NCI-H1436 treated with DMSO at 0.1 percent for 48 hours (cell line): ENCODE measurements at regions not wholly inside any gene's neighbourhood (a gene's known extent, or its start where the extent isn't known, plus 50 kb on each side); places are given as distances from the start of the nearest gene placed in this dataset.

Experiments
- DNase-seq: peaks from one replicate; lab custom pipeline; 2025; lab: John Stamatoyannopoulos, UW

DNA sequence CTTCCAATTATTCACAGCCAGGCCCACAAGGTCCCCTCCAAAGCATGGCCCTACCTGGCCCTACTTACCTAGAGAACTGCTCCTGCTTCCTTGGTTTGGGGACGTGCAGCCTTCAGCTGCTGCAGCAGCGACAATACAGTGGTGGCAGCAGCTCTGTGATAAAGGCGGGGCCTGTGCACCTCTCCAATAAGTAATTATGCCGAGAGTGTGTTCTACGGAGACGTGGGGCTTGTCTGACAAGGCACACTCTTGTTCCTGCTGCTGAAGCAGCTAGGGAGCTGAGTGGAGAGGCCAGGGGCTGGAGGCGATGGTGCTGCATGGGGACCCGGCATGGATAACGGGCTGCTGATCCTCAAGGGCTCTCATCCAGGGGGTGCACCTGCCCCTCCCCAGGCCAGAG, 98.0 kb upstream of the THY1 start:
- DNase-seq = peak; percentile 62

DNA sequence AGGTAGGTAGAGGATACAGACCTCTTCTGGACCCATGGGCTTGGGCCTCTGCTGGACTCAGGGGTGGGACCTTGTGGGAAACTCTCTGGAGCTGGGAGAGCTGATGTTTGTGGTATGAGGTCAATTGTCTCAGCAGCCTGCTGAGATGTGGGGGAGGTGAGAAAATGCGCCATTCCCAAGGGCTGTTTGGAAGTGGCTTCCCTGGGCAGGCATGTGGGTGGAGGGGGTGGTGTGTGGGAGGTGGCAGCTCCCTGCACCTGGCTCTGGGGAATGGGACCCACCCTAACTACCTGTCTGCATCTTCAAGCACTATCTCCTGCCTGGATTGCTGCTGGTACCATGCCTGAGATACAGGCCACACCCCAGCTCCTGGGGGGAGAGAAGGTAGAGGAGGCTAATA, 97.4 kb upstream of the THY1 start:
- no peak for DNase-seq

DNA sequence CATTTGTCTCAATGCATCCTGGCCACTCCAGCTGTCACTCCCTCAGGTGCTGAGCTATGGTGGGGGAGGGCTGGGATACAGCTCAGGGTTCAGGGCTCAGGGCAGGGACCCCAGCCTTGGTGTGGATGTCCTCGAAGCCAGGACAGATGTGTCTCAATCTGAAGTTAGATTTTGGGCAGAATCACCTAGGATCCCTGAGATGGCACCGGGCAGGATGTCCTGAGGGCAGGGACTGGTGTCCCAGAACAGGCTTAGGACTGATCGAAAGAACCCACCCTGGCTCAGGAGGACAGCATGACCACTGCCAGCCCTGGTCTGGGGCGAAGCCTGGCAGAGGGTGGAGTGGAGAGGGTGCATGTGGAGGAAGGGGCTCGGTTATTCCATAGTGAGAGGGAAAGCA, 96.8 kb upstream of the THY1 start:
- DNase-seq = no peak

DNA sequence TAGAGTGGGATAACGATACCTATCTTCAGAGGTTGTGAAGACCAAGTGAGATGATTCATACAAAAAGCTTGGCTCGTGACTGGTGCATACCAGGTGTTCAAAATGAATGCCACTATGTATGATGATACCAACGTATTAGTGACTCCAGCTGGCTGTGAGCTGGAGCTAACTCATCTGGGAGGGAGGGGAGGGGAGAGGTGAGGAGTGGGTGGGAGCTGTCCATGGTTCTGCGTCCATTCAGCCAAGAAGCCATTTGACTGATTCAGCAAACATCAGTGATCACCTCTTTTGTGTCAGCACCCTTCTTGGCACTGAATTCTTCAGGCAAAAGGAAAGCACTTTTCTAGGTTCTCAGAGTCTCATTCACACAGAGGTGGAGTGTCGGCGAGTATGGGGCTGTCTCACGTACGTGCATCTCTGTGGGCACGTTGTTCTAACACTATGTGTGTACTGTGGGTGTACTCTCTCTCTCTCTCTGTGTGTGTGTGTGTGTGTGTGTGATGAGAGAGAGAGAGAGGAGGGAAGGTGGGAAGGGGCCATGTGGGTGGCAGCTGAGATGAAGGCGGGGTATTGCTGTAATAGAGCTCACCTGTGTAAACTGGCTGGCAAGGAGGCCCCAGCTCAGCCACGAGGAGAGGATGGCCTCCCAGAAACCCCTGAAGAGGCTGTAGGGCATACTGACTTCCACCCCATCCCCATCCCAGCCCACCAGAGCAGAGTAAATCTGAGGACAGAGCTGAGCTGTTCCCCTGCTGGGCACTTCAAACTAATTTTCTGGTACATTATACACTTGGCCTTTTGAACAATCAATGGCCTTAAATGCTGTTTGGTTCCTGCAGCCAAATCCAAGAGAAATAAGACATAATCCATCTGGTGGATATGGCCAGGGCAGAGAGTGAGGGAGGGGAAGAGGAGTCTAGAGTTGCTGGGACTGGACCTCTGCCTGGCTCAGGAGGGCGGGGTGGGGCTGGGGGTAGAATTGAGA, 96.1 kb upstream of the THY1 start:
- DNase-seq = no peak

DNA sequence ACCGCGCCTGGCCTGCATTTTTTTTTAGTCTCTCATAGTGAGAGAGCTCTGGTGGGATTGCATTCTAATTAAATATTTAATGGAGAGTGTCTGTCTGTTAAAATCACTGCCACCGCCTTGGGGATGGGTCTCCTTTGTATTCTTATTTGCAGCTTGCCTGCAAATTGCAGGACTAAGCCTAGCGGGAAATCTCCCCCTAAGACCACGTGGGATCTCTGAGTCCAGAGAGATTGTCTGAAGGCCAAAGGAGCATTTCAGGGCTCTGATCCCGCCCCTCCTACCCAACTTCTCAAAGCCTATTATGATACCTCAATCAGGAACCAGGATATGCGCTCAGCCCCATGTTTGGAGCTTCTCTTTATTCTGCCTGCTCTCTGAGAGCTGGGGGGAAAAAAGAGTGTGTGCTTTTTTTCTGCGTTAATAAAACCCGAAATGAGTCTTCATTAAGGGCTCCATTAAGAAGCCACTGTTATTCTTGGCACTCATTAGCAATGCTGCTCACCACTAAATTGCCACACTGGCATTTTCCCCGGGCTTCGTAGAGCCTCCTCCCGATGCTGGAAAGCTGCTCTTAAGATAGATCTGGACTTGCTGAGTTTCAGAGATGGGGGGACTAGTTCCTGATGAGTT, 92.9 kb upstream of the THY1 start:
- no peak for DNase-seq

DNA sequence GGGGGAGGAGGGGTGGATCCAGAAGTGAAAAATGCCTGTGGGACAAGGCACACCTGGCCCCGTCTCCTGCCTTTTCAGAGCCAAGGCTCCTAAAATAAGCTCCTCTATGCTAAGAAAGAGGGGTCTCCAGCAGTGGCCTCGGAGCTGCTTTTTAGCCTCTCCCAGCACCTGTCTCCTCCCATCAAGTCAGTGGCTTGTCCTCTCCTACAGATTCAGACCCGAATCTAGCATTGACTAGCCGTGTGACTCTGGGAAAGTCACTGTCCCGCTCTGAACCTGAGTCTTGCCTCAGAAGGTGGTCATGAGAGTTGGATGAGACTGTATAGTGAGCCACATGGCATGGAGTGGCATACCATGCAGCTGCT, 90.8 kb upstream of the THY1 start:
- DNase-seq = no peak

DNA sequence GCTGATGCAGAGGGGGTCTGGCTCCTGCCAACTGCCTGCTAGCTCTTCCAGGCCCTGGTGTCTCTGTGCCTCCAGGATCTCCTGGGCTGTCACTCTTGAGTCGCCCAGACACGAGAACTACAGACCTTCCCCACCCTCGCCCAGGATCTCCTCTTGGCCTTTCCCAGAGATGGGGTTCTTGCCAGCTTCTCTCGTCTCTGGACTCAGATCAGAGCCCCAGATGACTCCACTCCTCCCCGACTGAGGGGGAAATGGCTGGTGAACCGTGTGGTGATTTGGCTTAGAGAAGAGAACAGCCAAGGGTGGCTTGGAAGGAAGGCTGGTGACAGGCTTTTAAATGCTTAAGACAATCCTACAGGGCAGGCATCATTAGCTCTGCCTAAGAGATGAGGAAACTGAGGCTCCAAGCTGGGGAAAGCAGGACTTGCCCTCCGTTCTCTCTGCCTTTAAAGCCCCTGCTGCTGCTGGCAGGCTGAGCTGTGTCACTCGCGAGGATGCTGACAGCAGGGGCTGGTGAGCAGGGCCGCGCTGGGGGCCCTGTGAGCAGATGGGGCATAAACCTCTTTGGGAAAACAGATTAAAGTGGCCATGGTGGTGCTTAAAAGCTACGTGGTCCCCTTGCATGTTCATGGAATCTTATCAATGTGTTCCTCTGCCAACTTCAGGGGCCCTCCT, 90.3 kb upstream of the THY1 start:
- DNase-seq = no peak

DNA sequence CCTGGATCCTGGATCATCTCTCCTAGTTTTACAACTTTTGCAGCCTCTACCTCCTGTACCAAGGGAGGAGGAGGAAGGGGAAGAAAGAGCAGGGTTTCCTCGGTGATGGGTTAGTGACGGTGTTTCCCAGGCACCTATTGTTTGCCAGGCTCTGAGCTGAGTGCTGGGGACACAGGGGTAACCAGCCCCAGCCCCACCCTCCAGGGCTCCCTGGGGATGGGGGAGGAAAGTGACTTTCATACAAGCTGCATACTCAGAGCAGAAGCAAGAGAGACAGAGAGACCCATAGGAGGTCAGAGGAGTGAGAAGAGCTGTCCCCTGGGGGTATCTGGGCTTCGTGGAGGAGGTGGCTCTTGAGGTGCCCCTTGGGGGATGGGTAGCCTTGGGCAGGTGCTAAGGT, 89.4 kb upstream of the THY1 start:
- DNase-seq = peak; percentile 50

DNA sequence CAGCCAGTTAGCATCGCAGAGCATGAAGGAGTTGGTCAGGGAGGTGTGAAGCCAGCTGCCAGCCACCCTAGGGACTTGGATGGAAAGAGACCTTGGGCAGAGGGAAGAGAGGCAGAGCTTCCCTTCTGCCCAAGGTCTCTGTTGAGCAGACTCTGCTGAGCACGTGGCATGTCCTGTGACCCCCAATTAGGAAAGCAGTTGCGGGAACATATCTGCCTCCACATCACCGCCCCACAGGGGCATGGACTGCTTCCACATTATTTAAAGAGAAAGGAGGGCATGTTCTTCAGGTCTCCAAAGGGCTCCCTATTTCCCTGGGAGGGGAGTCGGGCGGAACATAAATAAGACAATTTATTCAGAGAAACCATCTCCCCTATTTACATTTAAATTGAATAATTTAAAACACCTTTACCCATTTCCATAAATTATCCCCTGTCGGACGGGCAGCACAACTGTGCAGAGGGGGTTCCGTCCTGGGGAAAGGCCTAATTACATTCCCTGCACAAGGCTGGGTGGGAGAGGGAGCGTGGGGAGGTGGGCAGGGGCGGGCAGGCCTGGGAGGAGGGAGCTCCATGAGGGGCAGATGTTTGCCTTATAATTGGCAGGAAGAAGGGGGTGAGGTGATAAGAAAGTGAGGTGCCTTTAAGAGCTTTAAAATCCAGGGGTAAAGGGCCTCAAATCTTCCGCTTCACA, 88.8 kb upstream of the THY1 start:
- no peak for DNase-seq

DNA sequence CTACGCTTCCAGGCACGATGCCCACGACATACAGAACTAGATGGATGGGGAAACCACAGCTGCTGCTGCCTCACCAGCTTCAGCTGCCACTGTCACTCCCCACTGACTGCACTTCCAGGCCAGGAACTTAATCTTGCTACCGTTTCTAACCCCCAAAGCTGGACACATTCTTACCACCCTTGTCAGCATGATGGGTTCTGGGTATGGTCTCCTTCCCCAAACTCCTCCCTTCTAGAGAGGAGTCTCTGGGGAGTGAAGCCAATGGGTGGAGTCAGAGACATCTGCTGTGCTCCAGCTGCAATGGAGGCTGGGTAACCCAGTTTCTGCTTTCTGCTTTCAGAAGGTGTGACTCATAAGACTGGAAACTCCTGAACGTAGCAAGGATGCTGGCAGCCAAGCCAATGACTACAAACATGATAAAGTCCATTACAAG, 87.0 kb upstream of the THY1 start:
- no peak for DNase-seq

DNA sequence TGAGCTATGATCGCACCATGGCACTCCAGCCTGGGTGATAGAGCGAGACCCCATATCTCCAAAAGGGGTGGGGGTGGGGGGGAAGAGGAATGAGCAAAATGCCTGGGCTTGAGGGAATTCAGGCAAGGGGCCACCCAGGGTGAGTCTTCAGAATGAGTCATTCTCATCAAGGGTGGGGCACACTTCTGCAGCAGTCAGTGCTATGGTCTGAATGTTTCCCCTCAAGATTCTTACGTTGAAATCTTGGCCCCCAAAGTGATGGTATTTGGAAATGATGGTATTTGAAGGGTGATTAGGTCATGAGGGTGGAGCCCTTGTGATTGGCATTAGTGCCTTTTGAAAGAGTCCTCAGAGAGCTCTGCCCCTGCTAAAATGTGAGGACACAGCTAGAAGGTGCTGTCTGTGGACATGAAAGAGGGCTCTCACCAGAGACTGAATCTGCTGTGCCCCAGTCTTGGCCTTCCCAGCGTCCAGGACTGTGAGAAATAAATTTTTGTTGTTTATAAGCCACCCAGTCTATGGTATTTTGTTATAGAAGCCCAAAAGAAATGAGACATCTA, 86.4 kb upstream of the THY1 start:
- DNase-seq = no peak

DNA sequence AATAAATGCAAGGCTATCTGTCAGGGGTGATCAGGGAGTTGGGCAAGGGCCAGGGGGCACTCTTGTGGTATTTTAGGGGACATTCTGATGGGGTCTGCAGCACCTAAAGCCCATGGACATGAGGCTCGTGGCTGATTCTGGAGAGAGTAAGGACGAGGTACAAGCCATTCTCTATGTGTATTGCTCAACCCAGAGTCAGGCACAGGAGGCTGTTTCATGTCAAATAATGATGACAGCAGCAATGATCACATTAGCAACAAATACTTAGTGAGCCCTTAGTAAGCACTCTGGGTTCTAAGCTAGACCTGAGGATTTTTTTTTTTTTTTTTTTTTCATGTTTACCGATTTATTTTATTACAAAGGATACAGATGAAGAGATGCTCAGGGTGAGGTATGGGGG, 83.5 kb upstream of the THY1 start:
- DNase-seq = no peak

DNA sequence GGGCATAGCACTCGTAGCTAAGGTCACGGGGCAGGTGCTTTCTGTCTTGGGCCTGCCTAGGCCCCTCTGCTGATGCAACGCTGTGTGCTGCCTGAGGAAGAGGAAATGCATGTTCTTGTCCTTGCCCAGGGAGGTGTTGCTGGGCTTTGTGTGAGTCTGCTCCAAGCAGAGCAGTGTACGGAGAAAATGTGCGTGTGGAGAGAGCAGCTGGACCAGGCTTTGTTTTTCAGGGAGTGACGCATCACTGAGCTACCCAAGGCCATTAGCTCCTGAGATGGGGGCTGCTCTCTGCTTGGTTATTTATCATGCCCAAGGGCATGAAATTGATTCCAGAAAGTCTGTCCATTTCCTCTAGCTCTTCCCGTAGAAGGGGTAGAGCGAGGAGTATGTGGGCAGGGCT, 82.9 kb upstream of the THY1 start:
- no peak for DNase-seq

DNA sequence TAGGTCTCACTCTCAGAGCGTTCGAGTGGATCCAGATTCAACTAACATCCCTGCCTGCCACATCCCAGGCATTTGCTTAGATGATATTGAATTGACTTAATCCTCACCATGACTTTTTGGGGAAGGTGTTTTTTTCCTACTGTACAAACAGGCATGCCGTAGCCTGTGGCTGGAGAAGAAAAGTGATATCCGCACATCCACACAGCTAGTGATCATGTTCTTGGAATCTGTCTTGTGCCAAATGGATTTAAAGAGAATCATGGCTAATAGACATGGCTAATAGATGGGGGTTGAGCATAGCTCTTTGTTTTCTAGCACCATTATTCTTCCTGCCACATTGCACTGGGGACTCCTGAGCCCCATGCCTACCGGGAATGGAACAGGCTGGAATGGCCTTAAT, 82.1 kb upstream of the THY1 start:
- DNase-seq = no peak

DNA sequence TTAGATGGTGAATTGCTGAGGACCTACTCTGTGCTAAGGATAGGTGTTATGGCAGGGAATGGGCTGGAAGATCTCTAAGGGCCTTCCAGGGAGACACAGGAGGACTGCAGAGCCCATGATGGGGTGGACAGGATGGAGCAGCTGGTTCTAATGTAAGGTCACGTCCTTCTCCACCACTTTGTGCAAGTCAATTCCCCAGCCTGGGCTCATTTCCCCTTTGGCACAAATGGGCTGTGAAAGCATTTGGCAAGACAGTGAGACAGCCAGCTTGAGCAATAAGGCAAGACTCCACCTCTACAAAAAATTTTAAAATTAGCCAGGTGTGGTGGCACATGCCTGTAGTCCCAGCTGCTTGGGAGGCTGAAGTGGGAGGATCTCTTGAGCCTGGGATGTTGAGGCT, 81.4 kb upstream of the THY1 start:
- DNase-seq = no peak

DNA sequence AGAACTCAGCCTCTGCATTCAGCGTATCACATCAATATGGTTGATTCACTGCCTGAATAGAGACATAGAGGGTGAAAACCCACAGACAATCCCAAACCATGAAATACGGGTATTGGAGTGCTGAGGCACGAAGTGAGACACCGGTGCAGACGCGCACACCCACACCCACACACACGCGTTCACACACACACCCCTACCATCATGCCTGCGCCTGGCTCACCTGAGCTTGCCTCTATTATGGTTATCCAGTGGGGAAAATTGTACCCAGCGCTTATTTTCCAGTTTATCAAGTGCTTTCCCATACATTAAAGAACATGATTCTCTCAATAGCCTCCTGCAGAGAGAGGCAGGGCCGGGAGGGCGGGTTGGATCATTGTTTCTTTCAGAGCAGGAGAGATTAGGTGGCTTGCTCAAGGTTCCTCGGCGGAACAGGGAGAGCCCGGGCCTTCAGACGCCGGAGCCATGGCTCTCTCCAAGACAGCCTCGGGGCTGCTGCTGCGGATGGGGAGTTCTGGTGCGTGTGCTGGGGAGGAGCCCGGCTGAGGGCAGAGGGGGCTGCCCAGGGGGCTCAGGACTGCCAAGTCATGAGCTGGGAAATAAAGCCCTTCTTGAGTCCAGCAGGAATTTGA, 78.9 kb upstream of the THY1 start:
- DNase-seq = no peak

DNA sequence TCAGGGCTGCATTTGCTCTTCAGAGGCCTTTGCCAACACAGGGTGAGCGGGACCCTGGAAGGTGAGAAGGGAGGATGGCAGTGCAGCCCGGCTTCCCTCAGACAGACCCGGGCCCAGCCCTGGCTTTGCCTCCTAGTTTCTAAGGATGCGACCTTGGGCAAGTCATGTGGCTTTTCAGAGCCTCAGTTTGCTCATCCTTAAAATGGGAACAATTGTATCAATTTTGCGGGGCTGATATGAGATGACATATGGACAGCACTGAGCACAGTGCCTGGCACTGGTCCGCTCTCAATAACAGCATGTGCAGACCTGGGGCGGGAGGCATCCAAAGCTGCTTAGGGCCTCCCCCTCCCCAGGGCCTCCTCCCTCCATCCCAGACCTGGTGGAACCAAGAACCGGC, 74.7 kb upstream of the THY1 start:
- DNase-seq = no peak

DNA sequence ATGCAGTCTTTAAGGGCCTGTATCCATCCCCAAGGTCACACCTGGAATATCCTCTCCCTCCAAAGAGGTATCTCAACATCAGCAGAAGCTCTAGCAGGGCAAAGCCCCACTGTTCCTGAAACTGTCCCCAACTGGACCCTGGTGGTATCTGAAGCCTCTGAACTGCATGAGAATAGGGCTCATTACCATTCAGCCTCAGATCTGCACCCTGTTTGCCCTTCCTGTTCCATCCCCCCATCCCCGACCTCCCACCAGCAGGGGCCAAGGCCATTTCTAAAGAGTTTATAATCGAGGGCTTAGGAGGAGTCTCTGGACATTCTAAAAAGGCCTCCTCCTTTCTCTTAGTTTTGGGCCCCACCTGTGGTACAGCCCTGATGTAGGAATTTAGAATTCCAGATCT, 74.0 kb upstream of the THY1 start:
- DNase-seq = no peak

DNA sequence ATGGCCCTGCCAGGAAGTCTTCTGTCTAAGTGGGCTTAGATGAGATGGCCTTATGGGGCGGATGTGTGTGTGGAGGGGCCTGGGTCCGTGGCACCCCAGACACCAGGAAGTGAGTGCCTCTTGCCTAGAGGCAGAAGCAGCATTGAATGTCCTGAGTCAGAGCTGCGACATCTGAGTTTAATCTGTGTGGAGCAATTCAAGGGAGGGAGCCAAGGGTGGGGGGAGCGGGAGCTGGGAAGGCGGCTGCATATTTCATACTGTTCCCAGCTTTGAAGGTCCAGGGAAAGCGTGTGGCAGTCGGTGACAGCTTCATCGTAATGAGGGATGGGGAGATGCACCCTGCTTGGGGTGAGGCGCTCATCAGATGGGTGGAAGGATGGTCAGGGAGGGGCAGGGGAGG, 73.5 kb upstream of the THY1 start:
- no peak for DNase-seq

DNA sequence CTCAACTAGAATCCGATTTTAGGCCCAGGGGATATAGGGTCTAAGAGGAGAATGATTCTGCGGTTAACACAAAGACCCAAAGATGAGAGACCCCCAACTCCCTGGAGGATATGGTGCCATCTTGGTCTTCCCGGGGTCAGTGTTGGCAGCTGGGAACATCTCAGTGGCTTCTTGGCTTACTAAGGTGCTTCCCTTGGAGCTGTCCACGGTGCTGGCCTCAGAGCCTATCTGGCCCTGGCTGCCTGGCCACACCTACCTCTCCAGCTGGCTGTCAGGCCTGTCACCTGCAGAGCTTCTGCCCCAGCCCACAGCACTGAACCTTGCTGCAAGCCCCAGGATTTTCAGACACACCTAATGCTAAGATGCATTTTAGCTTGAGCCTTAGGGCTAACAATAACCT, 70.7 kb upstream of the THY1 start:
- no peak for DNase-seq

DNA sequence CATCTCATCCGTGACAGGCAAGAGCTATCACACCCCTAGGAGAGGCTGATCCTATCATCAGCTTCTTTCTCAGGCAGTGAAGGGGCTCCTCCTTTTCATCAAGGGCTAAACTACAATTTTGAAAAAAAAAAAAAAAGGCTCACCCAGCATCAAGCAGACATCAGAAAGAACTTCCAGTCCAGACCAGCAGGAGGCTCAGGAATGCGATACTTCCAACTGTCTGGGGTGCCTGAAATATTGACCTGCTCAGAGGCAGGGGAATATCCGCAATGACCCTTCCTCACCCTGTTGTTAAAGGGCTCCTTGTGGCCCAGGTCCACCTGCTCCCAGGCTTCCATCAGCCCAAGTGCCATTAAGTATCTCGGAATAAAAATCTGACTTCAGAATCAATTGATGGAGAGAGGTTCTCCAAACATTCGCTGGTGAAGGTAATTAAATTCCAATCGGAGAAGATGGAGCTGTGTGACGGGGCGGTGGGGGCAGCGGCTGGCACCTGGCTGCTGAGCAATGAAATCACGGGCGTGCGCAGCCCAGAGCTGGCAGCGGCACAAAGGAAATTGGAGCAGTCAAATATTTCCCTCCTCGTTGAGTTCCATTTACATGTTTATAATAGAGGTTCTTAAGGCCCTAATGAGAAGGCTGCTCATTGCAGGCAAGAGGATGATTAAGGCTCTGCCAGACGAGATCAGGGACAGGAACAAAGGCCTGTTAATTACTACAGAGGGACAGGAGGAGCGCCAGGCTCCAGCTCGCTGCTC, 69.0 kb upstream of the THY1 start:
- peak; percentile 98 for DNase-seq
